ENCODE measurements at regions not wholly inside any gene's neighbourhood (a gene's known extent, or its start where the extent isn't known, plus 50 kb on each side); places are given as distances from the start of the nearest gene placed in this dataset.

GRCh38 chr22:48167238-48167637 lies 1404.8 kb downstream of the TBC1D22A start:
- TF ChIP-seq CTCF (IDR thresholded peaks at IDR 0.05 in 8 of 11, conservative IDR thresholded peaks at IDR 0.05 in 3 of 11) = no peak
- no peak for TF ChIP-seq POLR2A (IDR thresholded peaks at IDR 0.05)
- TF ChIP-seq POLR2AphosphoS5 (IDR thresholded peaks at IDR 0.05) = no peak

Measured in spleen (tissue), 7 donors.